Peyer's patch (tissue), 4 donors: ENCODE measurements at regions not wholly inside any gene's neighbourhood (a gene's known extent, or its start where the extent isn't known, plus 50 kb on each side); places are given as distances from the start of the nearest gene placed in this dataset.

Experiments used
- DNase-seq, 3 donors: peaks; one replicate each; pipeline ENCODE4 v3.0.0-alpha.2; 2017 to 2019
- H3K27ac ChIP-seq, 4 donors: fragments of 200-600 bp; sonication (generic); one replicate each; pipeline ENCODE4 v1.5.1; 2016 to 2019
- H3K27me3 ChIP-seq, 2 donors: fragments of 200-600 bp; sonication (generic); one replicate each; pipeline ENCODE4 v1.5.1; 2019
- H3K36me3 ChIP-seq, 3 donors: fragments of 200-600 bp; sonication (generic); one replicate each; pipeline ENCODE4 v1.5.1; 2016 to 2019
- H3K4me1 ChIP-seq, 4 donors: fragments of 200-600 bp; sonication (generic); one replicate each; pipeline ENCODE4 v1.5.1; 2016 to 2019
- H3K4me3 ChIP-seq, 4 donors: fragments of 200-600 bp; sonication (generic); 1 replicate in 3 of 4; 2 replicates in 1 of 4; pipeline ENCODE4 v1.5.1; 2016 to 2019; ENCODE audit warnings: mild to moderate bottlenecking in 1 of 4
- H3K9me3 ChIP-seq, 4 donors: fragments of 200-600 bp; sonication (generic); one replicate each; pipeline ENCODE4 v1.5.1; 2016 to 2019; ENCODE audit warnings: mild to moderate bottlenecking in 1 of 4
- POLR2A ChIP-seq, 2 donors: fragments of 450-650 bp; IDR thresholded peaks; one replicate each; pipeline ENCODE4 v1.5.1; 2017; ENCODE audit warnings: antibody characterized with exemption in 2 of 2, mild to moderate bottlenecking in 2 of 2, moderate library complexity in 2 of 2
- TF ChIP-seq, protein P1 (sequence below), 6 experiments: fragments of 450-650 bp in 4 of 6; fragments of 200-600 bp in 2 of 6; sonication (generic) in 1 of 6; IDR thresholded peaks; one replicate each; pipeline ENCODE4 v1.5.1; 2017 to 2019; ENCODE audit warnings: antibody characterized with exemption in 6 of 6, mild to moderate bottlenecking in 3 of 6, moderate library complexity in 1 of 6

DNA sequence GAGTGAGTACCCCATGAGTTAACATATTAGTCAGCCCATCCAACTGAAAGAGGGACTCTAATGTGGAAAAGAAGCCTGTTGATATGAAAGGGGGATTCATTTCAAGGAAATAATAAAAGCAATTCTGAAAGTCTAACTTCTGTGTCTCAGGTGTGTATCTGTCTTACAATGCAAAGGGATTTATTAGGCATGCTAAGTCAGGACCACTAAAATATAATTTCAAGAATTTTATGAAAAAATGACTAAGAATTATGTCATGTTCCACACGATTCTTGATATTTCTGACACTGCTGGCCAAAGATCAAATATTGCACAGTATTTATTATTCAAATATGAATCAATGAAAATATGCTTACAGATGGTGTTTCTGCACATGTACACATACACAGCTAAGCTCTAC is 130.8 kb downstream of the KLF12 start:
- TF ChIP-seq, protein P1, sequence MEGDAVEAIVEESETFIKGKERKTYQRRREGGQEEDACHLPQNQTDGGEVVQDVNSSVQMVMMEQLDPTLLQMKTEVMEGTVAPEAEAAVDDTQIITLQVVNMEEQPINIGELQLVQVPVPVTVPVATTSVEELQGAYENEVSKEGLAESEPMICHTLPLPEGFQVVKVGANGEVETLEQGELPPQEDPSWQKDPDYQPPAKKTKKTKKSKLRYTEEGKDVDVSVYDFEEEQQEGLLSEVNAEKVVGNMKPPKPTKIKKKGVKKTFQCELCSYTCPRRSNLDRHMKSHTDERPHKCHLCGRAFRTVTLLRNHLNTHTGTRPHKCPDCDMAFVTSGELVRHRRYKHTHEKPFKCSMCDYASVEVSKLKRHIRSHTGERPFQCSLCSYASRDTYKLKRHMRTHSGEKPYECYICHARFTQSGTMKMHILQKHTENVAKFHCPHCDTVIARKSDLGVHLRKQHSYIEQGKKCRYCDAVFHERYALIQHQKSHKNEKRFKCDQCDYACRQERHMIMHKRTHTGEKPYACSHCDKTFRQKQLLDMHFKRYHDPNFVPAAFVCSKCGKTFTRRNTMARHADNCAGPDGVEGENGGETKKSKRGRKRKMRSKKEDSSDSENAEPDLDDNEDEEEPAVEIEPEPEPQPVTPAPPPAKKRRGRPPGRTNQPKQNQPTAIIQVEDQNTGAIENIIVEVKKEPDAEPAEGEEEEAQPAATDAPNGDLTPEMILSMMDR (IDR thresholded peaks at IDR 0.05): no peak
- TF ChIP-seq POLR2A (IDR thresholded peaks at IDR 0.05): no peak
- Histone ChIP-seq H3K36me3 (no peaks in the 10 kb centered on the region), H3K9me3 (no peaks in the 10 kb centered on the region), H3K4me3 (no peak overlapping the region), H3K27ac (no peak overlapping the region), H3K27me3 (no peaks in the 10 kb centered on the region), H3K4me1 (no peaks in the 10 kb centered on the region)
- no peak for DNase-seq

DNA sequence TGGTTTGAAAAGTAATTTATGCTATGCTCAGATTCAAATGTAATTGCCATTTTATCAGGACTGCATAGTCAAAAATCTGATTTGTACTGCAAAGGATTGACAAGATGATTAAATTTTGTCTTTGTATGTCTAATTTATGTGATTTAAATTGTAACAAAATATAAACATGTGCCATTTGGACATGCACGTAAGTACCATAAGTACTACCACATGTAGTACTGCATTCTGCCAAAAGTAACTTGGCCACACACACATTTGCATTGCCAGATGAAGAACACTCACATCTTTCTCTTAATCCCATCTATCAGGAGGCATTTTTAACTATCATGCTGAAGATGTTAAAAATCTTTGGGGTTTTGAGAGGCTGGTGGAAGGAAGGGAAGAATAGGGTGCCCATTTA is 133.3 kb downstream of the KLF12 start:
- H3K4me3 ChIP-seq: no peak overlapping the region
- H3K27ac ChIP-seq: no peak overlapping the region
- no peak for DNase-seq
- TF ChIP-seq, protein P1 (IDR thresholded peaks at IDR 0.05): no peak
- TF ChIP-seq POLR2A (IDR thresholded peaks at IDR 0.05): no peak
- no peaks in the 10 kb centered on the region for H3K9me3 ChIP-seq
- no peaks in the 10 kb centered on the region for H3K36me3 ChIP-seq
- H3K4me1 ChIP-seq: no peaks in the 10 kb centered on the region
- H3K27me3 ChIP-seq: no peaks in the 10 kb centered on the region

DNA sequence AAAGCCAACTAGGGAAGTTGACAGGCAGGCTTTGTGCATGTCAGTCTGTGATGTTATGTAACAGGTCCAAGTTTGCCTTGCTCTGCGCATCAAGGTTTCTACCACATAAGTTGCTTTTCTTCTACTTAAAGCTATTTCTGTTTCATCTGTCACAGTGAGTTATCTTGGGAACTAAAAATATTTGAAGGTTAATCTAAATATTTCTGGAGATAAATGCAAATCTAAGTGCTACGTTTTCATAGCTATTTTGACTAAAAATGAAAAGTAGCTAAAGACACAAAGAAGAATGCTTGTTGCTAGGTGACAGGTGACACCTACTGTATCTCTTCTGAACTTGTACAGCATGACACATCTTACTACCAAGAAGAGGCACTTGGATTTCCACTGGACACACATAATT is 135.6 kb downstream of the KLF12 start:
- H3K27me3 ChIP-seq: no peaks in the 10 kb centered on the region
- H3K9me3 ChIP-seq: no peaks in the 10 kb centered on the region
- H3K27ac ChIP-seq: no peak overlapping the region
- H3K4me3 ChIP-seq: no peak overlapping the region
- DNase-seq: no peak
- TF ChIP-seq POLR2A (IDR thresholded peaks at IDR 0.05): no peak
- TF ChIP-seq, protein P1 (IDR thresholded peaks at IDR 0.05): no peak
- no peaks in the 10 kb centered on the region for H3K36me3 ChIP-seq
- H3K4me1 ChIP-seq: no peaks in the 10 kb centered on the region

DNA sequence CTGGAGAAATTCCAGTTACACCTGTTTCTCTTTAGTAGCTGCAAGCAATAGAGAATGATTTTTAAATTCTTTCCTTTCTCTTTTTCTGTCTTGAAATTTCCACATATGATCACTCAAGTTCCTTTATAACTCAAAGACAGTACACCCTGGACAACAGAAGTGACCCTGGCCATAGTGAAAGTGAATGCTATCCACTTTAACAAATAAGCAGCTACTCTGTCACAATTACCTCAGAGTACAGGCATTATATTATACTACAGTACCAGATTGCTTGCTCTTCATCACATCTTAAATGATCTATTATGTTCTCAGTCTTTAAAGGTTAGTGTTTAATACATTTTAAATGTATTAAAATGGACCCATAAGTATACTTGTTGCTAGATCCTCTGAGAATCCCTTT is 136.2 kb downstream of the KLF12 start:
- no peak overlapping the region for H3K4me3 ChIP-seq
- H3K4me1 ChIP-seq: no peaks in the 10 kb centered on the region
- no peaks in the 10 kb centered on the region for H3K9me3 ChIP-seq
- H3K27me3 ChIP-seq: no peaks in the 10 kb centered on the region
- TF ChIP-seq POLR2A (IDR thresholded peaks at IDR 0.05): no peak
- TF ChIP-seq, protein P1 (IDR thresholded peaks at IDR 0.05): no peak
- no peaks in the 10 kb centered on the region for H3K36me3 ChIP-seq
- no peak for DNase-seq
- H3K27ac ChIP-seq: no peak overlapping the region

DNA sequence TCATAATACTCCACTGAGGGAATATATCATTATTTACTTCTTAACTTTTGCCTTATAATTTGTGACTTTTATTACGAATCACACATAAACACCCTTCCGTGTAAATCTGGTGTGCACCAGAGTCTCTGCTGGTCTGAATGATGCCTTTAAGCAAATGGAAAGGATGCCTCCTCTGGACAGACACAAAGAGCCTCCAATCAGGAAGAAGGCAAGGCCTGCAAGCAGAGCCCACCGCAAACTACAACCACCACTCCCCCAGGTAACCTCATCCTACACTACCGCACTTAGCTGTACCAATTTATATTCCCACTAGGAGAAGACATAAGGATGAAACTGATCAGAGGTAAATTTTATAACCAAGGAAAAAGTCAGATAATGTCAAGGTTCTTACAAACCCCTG is 137.6 kb downstream of the KLF12 start:
- Histone ChIP-seq H3K27me3 (no peaks in the 10 kb centered on the region), H3K27ac (no peak overlapping the region), H3K36me3 (no peaks in the 10 kb centered on the region), H3K4me3 (no peak overlapping the region), H3K4me1 (no peaks in the 10 kb centered on the region), H3K9me3 (no peaks in the 10 kb centered on the region)
- no peak for TF ChIP-seq POLR2A (IDR thresholded peaks at IDR 0.05)
- TF ChIP-seq, protein P1 (IDR thresholded peaks at IDR 0.05): no peak
- no peak for DNase-seq

DNA sequence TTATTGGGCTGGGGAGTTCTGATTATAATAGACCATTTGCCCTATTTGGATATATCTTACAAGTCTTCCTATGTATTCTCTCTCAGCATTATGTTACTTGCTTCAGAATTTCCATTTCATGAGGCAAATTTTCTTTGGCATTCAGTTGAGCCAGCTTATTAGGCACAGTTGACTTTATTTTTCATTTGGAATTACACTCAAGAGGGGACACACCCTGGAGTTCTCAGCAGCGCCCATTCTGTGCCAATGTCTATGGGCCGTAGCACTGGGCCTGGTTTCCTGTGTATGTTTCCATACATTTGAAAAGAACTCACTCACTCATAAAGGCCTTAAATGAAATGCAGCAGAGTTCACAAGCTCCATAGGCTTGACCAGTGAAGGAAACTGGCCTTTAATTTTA is 138.5 kb downstream of the KLF12 start:
- no peak for DNase-seq
- H3K4me1 ChIP-seq: no peaks in the 10 kb centered on the region
- H3K36me3 ChIP-seq: no peaks in the 10 kb centered on the region
- no peaks in the 10 kb centered on the region for H3K9me3 ChIP-seq
- TF ChIP-seq, protein P1 (IDR thresholded peaks at IDR 0.05): no peak
- TF ChIP-seq POLR2A (IDR thresholded peaks at IDR 0.05): no peak
- H3K27ac ChIP-seq: no peak overlapping the region
- H3K27me3 ChIP-seq: no peaks in the 10 kb centered on the region
- H3K4me3 ChIP-seq: no peak overlapping the region
